GM23338 (cell line): ENCODE measurements at regions not wholly inside any gene's neighbourhood (a gene's known extent, or its start where the extent isn't known, plus 50 kb on each side); places are given as distances from the start of the nearest gene placed in this dataset.
"Not testable (repeated sequence)": the region's sequence is repeated elsewhere in the genome, so short reads cannot be mapped to it uniquely, and the experiment has no call there.

Source experiments
- ATAC-seq: fragments of 200-7000 bp; cut with Tn5 transposase; 3 replicates; pipeline ENCODE4 v1.9.1; 2020
- DNase-seq: peaks from one replicate; pipeline ENCODE4 v3.0.0-alpha.2; 2015; ENCODE audit warnings: low spot score
- H2AFZ ChIP-seq: fragments of 200-600 bp; sonication (generic); 2 replicates; pipeline ENCODE4 v1.8.0; 2016; ENCODE audit warnings: antibody characterized with exemption, mild to moderate bottlenecking, moderate library complexity
- H3F3A ChIP-seq: fragments of 200-600 bp; sonication (generic); replicated peaks from 2 replicates; pipeline ENCODE4 v1.8.0; 2017; ENCODE audit warnings: antibody characterized with exemption, mixed run types, low read depth
- H3K27ac ChIP-seq: fragments of 200-600 bp; sonication (generic); 2 replicates; pipeline ENCODE4 v1.6.1; 2016; ENCODE audit warnings: low read depth
- H3K27me3 ChIP-seq: fragments of 200-600 bp; sonication (generic); 2 replicates; pipeline ENCODE4 v1.8.0; 2016; ENCODE audit warnings: mild to moderate bottlenecking, mixed run types, moderate library complexity; ENCODE audit not compliant: insufficient read depth
- H3K36me3 ChIP-seq: fragments of 200-600 bp; sonication (generic); 2 replicates; pipeline ENCODE4 v1.8.0; 2016; ENCODE audit warnings: mild to moderate bottlenecking; ENCODE audit not compliant: insufficient read depth
- H3K4me1 ChIP-seq: fragments of 200-600 bp; sonication (generic); 2 replicates; pipeline ENCODE4 v1.8.0; 2016; ENCODE audit warnings: mild to moderate bottlenecking, moderate library complexity; ENCODE audit not compliant: insufficient read depth
- H3K4me2 ChIP-seq: fragments of 200-600 bp; sonication (generic); 2 replicates; pipeline ENCODE4 v1.7.1; 2017; ENCODE audit warnings: mixed run types
- H3K4me3 ChIP-seq: fragments of 200-600 bp; sonication (generic); 2 replicates; pipeline ENCODE4 v1.6.1; 2016; ENCODE audit warnings: mixed run types
- H3K79me2 ChIP-seq: fragments of 200-600 bp; sonication (generic); replicated peaks from 2 replicates; pipeline ENCODE4 v1.8.0; 2017; ENCODE audit warnings: mild to moderate bottlenecking; ENCODE audit not compliant: insufficient read depth
- H3K9me2 ChIP-seq: fragments of 200-600 bp; sonication (generic); 2 replicates; pipeline ENCODE4 v1.8.0; 2017; ENCODE audit not compliant: insufficient read depth
- H4K20me1 ChIP-seq: fragments of 200-600 bp; sonication (generic); replicated peaks from 2 replicates; pipeline ENCODE4 v1.8.0; 2017; ENCODE audit warnings: mild to moderate bottlenecking; ENCODE audit not compliant: insufficient read depth
- H3K27ac Mint-ChIP-seq: 2 replicates; pipeline ENCODE4 v1.8.0; 2020; ENCODE audit warnings: inconsistent platforms, mild to moderate bottlenecking, moderate library complexity, mixed read lengths
- H3K27me3 Mint-ChIP-seq: 3 replicates; pipeline ENCODE4 v1.8.0; 2022; ENCODE audit warnings: low read depth, mild to moderate bottlenecking, moderate library complexity, mixed read lengths, inconsistent platforms; ENCODE audit not compliant: insufficient read depth, poor library complexity
- H3K36me3 Mint-ChIP-seq: 3 replicates; pipeline ENCODE4 v1.8.0; 2021; ENCODE audit warnings: low read depth, mild to moderate bottlenecking, inconsistent platforms, moderate library complexity, mixed read lengths
- H3K4me1 Mint-ChIP-seq: 3 replicates; pipeline ENCODE4 v1.8.0; 2020; ENCODE audit warnings: mild to moderate bottlenecking, inconsistent platforms, mixed read lengths
- H3K4me3 Mint-ChIP-seq: 3 replicates; pipeline ENCODE4 v1.8.0; 2021; ENCODE audit warnings: moderate library complexity, mild to moderate bottlenecking, inconsistent platforms, mixed read lengths
- H3K9me3 Mint-ChIP-seq: 3 replicates; pipeline ENCODE4 v1.8.0; 2020; ENCODE audit warnings: moderate library complexity, mild to moderate bottlenecking, inconsistent platforms, mixed read lengths
- CREB1 ChIP-seq: fragments of 250-450 bp; sonication (Bioruptor Pico); IDR thresholded peaks from 2 replicates; pipeline ENCODE4 v1.5.0; 2020; ENCODE audit warnings: low read depth, mild to moderate bottlenecking, moderate library complexity
- CTCF ChIP-seq, 2 experiments: fragments of 200-600 bp in 1 of 2; sonication (generic) in 1 of 2; conservative IDR thresholded peaks; 2 replicates each; pipeline versions ENCODE4 v1.5.1 to v1.6.1; 2016 to 2017; ENCODE audit warnings: antibody characterized with exemption in 2 of 2, low read depth in 2 of 2, mild to moderate bottlenecking in 2 of 2, moderate library complexity in 1 of 2
- EZH2phosphoT487 ChIP-seq: fragments of 200-600 bp; sonication (generic); IDR thresholded peaks from one replicate; pipeline ENCODE4 v1.8.1; 2018; ENCODE audit warnings: antibody characterized with exemption; ENCODE audit not compliant: unreplicated experiment
- JUNB ChIP-seq: IDR thresholded peaks from one replicate; pipeline ENCODE4 v1.6.1; 2016; ENCODE audit warnings: antibody characterized with exemption; ENCODE audit not compliant: unreplicated experiment
- NANOG ChIP-seq: IDR thresholded peaks from 2 replicates; pipeline ENCODE4 v1.6.1; 2016; ENCODE audit warnings: antibody characterized with exemption, borderline replicate concordance
- POLR2AphosphoS5 ChIP-seq: IDR thresholded peaks from 2 replicates; pipeline ENCODE4 v1.6.1; 2016; ENCODE audit warnings: antibody characterized with exemption, low read depth
- REST ChIP-seq: IDR thresholded peaks from one replicate; pipeline ENCODE4 v1.6.1; 2018; ENCODE audit warnings: antibody characterized with exemption; ENCODE audit not compliant: unreplicated experiment
- STAT1 ChIP-seq: IDR thresholded peaks from one replicate; pipeline ENCODE4 v1.6.1; 2016; ENCODE audit warnings: antibody characterized with exemption; ENCODE audit not compliant: unreplicated experiment
- ZNF114 ChIP-seq: fragments of 250-450 bp; sonication (Bioruptor Pico); IDR thresholded peaks from 2 replicates; pipeline ENCODE4 v1.5.0; 2020; ENCODE audit warnings: mild to moderate bottlenecking, moderate library complexity
- ZNF331 ChIP-seq: fragments of 250-450 bp; sonication (Bioruptor Pico); IDR thresholded peaks from 2 replicates; pipeline ENCODE4 v1.5.0; 2020; ENCODE audit warnings: low read depth, mild to moderate bottlenecking, moderate library complexity

- no peak for TF ChIP-seq REST
These were observed 150.0 kb upstream of the CHL1 start (continued) for GRCh38 chr3:46576-46975.

- not testable (repeated sequence) for DNase-seq, H3K27me3 ChIP-seq, H3K27me3 Mint-ChIP-seq, H2AFZ ChIP-seq, H3K79me2 ChIP-seq, H3K27ac Mint-ChIP-seq, H3F3A ChIP-seq, H3K36me3 ChIP-seq, H3K4me3 Mint-ChIP-seq, H4K20me1 ChIP-seq, H3K9me2 ChIP-seq, H3K4me2 ChIP-seq, H3K4me1 Mint-ChIP-seq, H3K4me3 ChIP-seq, ATAC-seq, H3K27ac ChIP-seq, H3K4me1 ChIP-seq
- Mint-ChIP-seq H3K9me3 (peaks cover 83% of the 10 kb centered on the region), H3K36me3 (peaks cover 20% of the 10 kb centered on the region; the same call in 2 of the 3 replicates)
These were observed 143.1 kb upstream of the CHL1 start for GRCh38 chr3:53441-53840.

- Histone ChIP-seq H3K9me2 (no peaks in the 10 kb centered on the region), H3F3A (no peaks in the 10 kb centered on the region), H4K20me1 (no peaks in the 10 kb centered on the region), H3K36me3 (no peaks in the 10 kb centered on the region), H3K27me3 (no peaks in the 10 kb centered on the region), H3K27ac (no peak overlapping the region), H2AFZ (no peak overlapping the region), H3K4me3 (no peak overlapping the region), H3K79me2 (no peaks in the 10 kb centered on the region), H3K4me1 (no peaks in the 10 kb centered on the region), H3K4me2 (no peak overlapping the region)
- DNase-seq (peak; percentile 34), ATAC-seq (no peak)
- Mint-ChIP-seq H3K36me3 (peaks cover 23% of the 10 kb centered on the region; the same call in 2 of the 3 replicates), H3K4me3 (no peak overlapping the region), H3K9me3 (peaks cover 82% of the 10 kb centered on the region), H3K4me1 (no peaks in the 10 kb centered on the region), H3K27me3 (no peaks in the 10 kb centered on the region), H3K27ac (no peak overlapping the region)
- TF ChIP-seq STAT1 = no peak
These were observed 142.3 kb upstream of the CHL1 start for GRCh38 chr3:54240-54639.

GRCh38 chr3:56672-57071 is 139.9 kb upstream of the CHL1 start:
- no peaks in the 10 kb centered on the region for H3K4me1 Mint-ChIP-seq
- H3K4me1 ChIP-seq = no peaks in the 10 kb centered on the region
- H3K27ac ChIP-seq = no peak overlapping the region
- H3K4me3 ChIP-seq = no peak overlapping the region
- H3F3A ChIP-seq = no peaks in the 10 kb centered on the region
- peaks cover 2% of the 10 kb centered on the region for H3K27me3 Mint-ChIP-seq
- no peak for DNase-seq
- no peaks in the 10 kb centered on the region for H3K27me3 ChIP-seq
- H2AFZ ChIP-seq = no peak overlapping the region
- peaks cover 34% of the 10 kb centered on the region for H3K36me3 Mint-ChIP-seq
- H3K4me3 Mint-ChIP-seq = no peak overlapping the region
- no peaks in the 10 kb centered on the region for H3K36me3 ChIP-seq
- no peak for ATAC-seq
- H3K4me2 ChIP-seq = no peak overlapping the region
- H3K9me2 ChIP-seq = no peaks in the 10 kb centered on the region
- no peaks in the 10 kb centered on the region for H4K20me1 ChIP-seq
- no peak overlapping the region for H3K27ac Mint-ChIP-seq
- peaks cover 82% of the 10 kb centered on the region for H3K9me3 Mint-ChIP-seq
- H3K79me2 ChIP-seq = no peaks in the 10 kb centered on the region
- TF ChIP-seq JUNB (no peak), STAT1 (no peak), POLR2AphosphoS5 (no peak), CTCF (conservative IDR thresholded peaks at IDR 0.05; ENCODE audit: low read depth in 2 of 2) (no peak), NANOG (no peak), ZNF114 (CRISPR knock-in tag) (no peak), EZH2phosphoT487 (no peak), CREB1 (CRISPR knock-in tag) (no peak), ZNF331 (CRISPR knock-in tag) (no peak), REST (no peak)
